Tibial nerve (tissue), 4 donors: ENCODE measurements at regions not wholly inside any gene's neighbourhood (a gene's known extent, or its start where the extent isn't known, plus 50 kb on each side); places are given as distances from the start of the nearest gene placed in this dataset.

Experiments used
- CTCF ChIP-seq, 5 experiments: fragments of 200-600 bp in 3 of 5; fragments of 450-650 bp in 2 of 5; sonication (generic) in 3 of 5; IDR thresholded peaks; one replicate each; pipeline ENCODE4 v1.5.1; 2016 to 2019; ENCODE audit warnings: antibody characterized with exemption in 5 of 5, mild to moderate bottlenecking in 3 of 5, moderate library complexity in 2 of 5
- EP300 ChIP-seq, 2 donors: sonication (generic); formaldehyde crosslinking; IDR thresholded peaks; one replicate each; pipeline ENCODE4 v1.6.1; 2017; ENCODE audit warnings: antibody characterized with exemption in 2 of 2, mild to moderate bottlenecking in 1 of 2
- POLR2A ChIP-seq, 2 donors: fragments of 450-650 bp; IDR thresholded peaks; one replicate each; pipeline ENCODE4 v1.6.1; 2017; ENCODE audit warnings: antibody characterized with exemption in 2 of 2, mild to moderate bottlenecking in 2 of 2, moderate library complexity in 2 of 2

DNA sequence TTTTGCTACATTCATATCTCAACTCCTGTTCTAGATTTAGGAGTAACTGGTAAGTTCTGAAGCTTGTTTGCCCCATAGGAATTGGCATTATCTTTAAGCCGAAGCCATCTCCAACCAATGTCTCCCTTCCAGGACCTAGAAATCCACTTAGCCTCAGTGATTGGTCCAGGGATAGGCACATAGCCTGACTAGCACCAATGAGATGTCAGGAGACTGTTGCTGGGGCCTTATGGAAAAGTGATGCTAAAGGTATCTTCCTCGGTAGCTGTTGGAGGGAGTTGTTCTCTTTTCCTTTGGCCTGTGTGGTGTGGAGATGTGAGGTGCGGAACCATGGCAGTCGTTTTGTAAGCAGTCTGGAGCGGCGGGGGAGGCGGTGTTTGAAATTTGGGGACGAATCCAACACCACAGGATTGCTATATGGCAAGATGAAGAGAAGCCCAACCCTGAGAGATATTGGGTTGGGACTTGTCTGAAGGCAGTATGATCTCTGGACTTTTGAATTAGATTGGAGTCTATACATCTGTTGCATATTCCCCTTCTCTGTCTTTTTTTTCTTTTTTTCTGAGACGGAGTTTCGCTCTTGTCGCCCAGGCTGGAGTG, 109.8 kb upstream of the ATP6AP2 start:
- TF ChIP-seq POLR2A (IDR thresholded peaks at IDR 0.05): no peak
- TF ChIP-seq CTCF (IDR thresholded peaks at IDR 0.05): no peak
- TF ChIP-seq EP300 (IDR thresholded peaks at IDR 0.05): no peak
